ENCODE measurements at regions not wholly inside any gene's neighbourhood (a gene's known extent, or its start where the extent isn't known, plus 50 kb on each side); places are given as distances from the start of the nearest gene placed in this dataset.

DNA sequence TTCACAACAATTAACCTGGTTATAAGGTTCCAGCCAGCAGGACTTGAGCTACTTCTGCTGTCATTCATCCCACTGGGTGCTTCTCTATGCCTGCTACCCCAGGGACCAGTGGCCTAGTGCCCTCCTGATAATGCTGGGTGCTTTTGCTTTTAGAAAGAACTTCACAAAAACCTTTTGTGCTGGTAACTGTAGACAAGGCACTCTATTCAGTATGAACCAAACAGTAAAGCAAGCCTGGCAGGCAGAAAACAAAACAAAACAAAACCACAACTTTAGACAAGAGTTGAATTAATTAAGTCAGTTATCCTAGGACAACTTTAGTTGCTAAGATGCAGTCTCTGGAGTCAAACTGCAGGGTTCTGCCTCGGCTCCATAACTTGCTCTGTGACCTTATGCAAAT, 61.9 kb upstream of the ADGRL2 start:
- H3K4me3 ChIP-seq (ENCODE audit: low read depth in 1 of 3, low read length in 3 of 3) = no peak overlapping the region
- H3K9me3 ChIP-seq (ENCODE audit: control insufficient read depth in 4 of 4, low read length in 3 of 4) = no peaks in the 10 kb centered on the region
- no peak overlapping the region for H3K9ac ChIP-seq (ENCODE audit: low read depth in 1 of 2, low read length in 2 of 2)
- H3K36me3 ChIP-seq (ENCODE audit: control insufficient read depth in 4 of 4, insufficient read depth in 3 of 4, low read depth in 1 of 4, low read length in 3 of 4) = no peaks in the 10 kb centered on the region
- H3K27ac ChIP-seq (ENCODE audit: low read depth in 1 of 2, low read length in 2 of 2) = no peak overlapping the region
- no peak for DNase-seq (ENCODE audit: low spot score)
- no peaks in the 10 kb centered on the region for H3K27me3 ChIP-seq (ENCODE audit: control insufficient read depth in 4 of 4, insufficient read depth in 4 of 4, low read length in 3 of 4)
- H3K4me1 ChIP-seq (ENCODE audit: control insufficient read depth in 4 of 4, insufficient read depth in 4 of 4, low read length in 3 of 4) = no peaks in the 10 kb centered on the region
- WGBS = 89% methylated on average over 1 of the region's 1 CpG
- TF ChIP-seq NR2F2 (IDR thresholded peaks at IDR 0.05) (no peak), RAD21 (IDR thresholded peaks at IDR 0.05) (no peak), RXRA (IDR thresholded peaks at IDR 0.05) (no peak), GABPA (IDR thresholded peaks at IDR 0.05 in 1 of 2, conservative IDR thresholded peaks at IDR 0.05 in 1 of 2) (no peak), YY1 (IDR thresholded peaks at IDR 0.05) (no peak), HNF4A (conservative IDR thresholded peaks at IDR 0.05) (no peak), TAF1 (conservative IDR thresholded peaks at IDR 0.05) (no peak), JUND (IDR thresholded peaks at IDR 0.05) (no peak), HNF4G (IDR thresholded peaks at IDR 0.05) (no peak), SP1 (IDR thresholded peaks at IDR 0.05) (no peak), FOXA1 (IDR thresholded peaks at IDR 0.05) (no peak), FOXA2 (IDR thresholded peaks at IDR 0.05) (no peak)
- TF ChIP-seq, protein P1, sequence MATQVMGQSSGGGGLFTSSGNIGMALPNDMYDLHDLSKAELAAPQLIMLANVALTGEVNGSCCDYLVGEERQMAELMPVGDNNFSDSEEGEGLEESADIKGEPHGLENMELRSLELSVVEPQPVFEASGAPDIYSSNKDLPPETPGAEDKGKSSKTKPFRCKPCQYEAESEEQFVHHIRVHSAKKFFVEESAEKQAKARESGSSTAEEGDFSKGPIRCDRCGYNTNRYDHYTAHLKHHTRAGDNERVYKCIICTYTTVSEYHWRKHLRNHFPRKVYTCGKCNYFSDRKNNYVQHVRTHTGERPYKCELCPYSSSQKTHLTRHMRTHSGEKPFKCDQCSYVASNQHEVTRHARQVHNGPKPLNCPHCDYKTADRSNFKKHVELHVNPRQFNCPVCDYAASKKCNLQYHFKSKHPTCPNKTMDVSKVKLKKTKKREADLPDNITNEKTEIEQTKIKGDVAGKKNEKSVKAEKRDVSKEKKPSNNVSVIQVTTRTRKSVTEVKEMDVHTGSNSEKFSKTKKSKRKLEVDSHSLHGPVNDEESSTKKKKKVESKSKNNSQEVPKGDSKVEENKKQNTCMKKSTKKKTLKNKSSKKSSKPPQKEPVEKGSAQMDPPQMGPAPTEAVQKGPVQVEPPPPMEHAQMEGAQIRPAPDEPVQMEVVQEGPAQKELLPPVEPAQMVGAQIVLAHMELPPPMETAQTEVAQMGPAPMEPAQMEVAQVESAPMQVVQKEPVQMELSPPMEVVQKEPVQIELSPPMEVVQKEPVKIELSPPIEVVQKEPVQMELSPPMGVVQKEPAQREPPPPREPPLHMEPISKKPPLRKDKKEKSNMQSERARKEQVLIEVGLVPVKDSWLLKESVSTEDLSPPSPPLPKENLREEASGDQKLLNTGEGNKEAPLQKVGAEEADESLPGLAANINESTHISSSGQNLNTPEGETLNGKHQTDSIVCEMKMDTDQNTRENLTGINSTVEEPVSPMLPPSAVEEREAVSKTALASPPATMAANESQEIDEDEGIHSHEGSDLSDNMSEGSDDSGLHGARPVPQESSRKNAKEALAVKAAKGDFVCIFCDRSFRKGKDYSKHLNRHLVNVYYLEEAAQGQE (IDR thresholded peaks at IDR 0.05) = no peak
- TF ChIP-seq, protein P2, sequence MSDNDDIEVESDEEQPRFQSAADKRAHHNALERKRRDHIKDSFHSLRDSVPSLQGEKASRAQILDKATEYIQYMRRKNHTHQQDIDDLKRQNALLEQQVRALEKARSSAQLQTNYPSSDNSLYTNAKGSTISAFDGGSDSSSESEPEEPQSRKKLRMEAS (IDR thresholded peaks at IDR 0.05) = no peak
- TF ChIP-seq, protein P3, sequence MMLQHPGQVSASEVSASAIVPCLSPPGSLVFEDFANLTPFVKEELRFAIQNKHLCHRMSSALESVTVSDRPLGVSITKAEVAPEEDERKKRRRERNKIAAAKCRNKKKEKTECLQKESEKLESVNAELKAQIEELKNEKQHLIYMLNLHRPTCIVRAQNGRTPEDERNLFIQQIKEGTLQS (IDR thresholded peaks at IDR 0.05) = no peak

DNA sequence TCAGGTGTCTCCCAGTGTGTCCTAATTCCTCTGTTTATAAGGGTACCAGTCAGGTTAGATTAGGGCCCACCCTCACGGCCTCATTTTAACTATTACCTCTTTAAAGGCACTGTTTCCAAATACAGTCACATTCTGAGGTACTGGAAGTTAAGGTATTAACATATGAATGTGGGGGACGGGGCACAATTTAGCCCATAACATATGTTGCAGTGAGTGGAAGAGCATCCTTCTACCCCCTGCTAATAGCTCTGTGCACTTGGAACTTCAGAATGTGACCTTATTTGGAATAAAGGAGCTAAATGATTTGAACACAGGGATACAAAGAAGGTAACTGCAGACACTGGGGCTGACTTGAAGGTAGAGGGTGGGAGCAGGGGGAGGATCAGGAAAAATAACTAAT, 67.3 kb upstream of the ADGRL2 start:
- no peaks in the 10 kb centered on the region for H3K27me3 ChIP-seq (ENCODE audit: control insufficient read depth in 4 of 4, insufficient read depth in 4 of 4, low read length in 3 of 4)
- 95% methylated on average over 2 of the region's 2 CpGs for WGBS
- no peak overlapping the region for H3K9ac ChIP-seq (ENCODE audit: low read depth in 1 of 2, low read length in 2 of 2)
- no peaks in the 10 kb centered on the region for H3K36me3 ChIP-seq (ENCODE audit: control insufficient read depth in 4 of 4, insufficient read depth in 3 of 4, low read depth in 1 of 4, low read length in 3 of 4)
- H3K27ac ChIP-seq (ENCODE audit: low read depth in 1 of 2, low read length in 2 of 2) = no peak overlapping the region
- no peak for DNase-seq (ENCODE audit: low spot score)
- H3K4me1 ChIP-seq (ENCODE audit: control insufficient read depth in 4 of 4, insufficient read depth in 4 of 4, low read length in 3 of 4) = no peaks in the 10 kb centered on the region
- H3K4me3 ChIP-seq (ENCODE audit: low read depth in 1 of 3, low read length in 3 of 3) = no peak overlapping the region
- no peaks in the 10 kb centered on the region for H3K9me3 ChIP-seq (ENCODE audit: control insufficient read depth in 4 of 4, low read length in 3 of 4)
- TF ChIP-seq FOXA1 (IDR thresholded peaks at IDR 0.05) = no peak
- no peak for TF ChIP-seq SP1 (IDR thresholded peaks at IDR 0.05)
- no peak for TF ChIP-seq RAD21 (IDR thresholded peaks at IDR 0.05)
- TF ChIP-seq EGR1 (IDR thresholded peaks at IDR 0.05; ENCODE audit: low read depth in 2 of 2) = no peak
- TF ChIP-seq, protein P4, sequence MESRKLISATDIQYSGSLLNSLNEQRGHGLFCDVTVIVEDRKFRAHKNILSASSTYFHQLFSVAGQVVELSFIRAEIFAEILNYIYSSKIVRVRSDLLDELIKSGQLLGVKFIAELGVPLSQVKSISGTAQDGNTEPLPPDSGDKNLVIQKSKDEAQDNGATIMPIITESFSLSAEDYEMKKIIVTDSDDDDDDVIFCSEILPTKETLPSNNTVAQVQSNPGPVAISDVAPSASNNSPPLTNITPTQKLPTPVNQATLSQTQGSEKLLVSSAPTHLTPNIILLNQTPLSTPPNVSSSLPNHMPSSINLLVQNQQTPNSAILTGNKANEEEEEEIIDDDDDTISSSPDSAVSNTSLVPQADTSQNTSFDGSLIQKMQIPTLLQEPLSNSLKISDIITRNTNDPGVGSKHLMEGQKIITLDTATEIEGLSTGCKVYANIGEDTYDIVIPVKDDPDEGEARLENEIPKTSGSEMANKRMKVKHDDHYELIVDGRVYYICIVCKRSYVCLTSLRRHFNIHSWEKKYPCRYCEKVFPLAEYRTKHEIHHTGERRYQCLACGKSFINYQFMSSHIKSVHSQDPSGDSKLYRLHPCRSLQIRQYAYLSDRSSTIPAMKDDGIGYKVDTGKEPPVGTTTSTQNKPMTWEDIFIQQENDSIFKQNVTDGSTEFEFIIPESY (IDR thresholded peaks at IDR 0.05) = no peak
- TF ChIP-seq, protein P2 (IDR thresholded peaks at IDR 0.05) = no peak

Measured in liver (tissue), 7 donors.